ENCODE measurements at regions not wholly inside any gene's neighbourhood (a gene's known extent, or its start where the extent isn't known, plus 50 kb on each side); places are given as distances from the start of the nearest gene placed in this dataset.

GRCh38 chr10:36129051-36129450 is 487.0 kb upstream of the FZD8 start:
- Histone ChIP-seq H3K9ac (ENCODE audit: low read length) (no peak overlapping the region), H2AFZ (ENCODE audit: low read length) (no peak overlapping the region)
- no peak for TF ChIP-seq EZH2phosphoT487 (IDR thresholded peaks at IDR 0.05; ENCODE audit: low read length)
- no peak for TF ChIP-seq CTCF (IDR thresholded peaks at IDR 0.05; ENCODE audit: low read length)
- no peak for TF ChIP-seq EZH2 (optimal IDR thresholded peaks at IDR 0.05; ENCODE audit: low read depth, low read length)

GRCh38 chr10:36126076-36126475 is 484.0 kb upstream of the FZD8 start:
- H3K4me3 ChIP-seq (ENCODE audit: low read length) = no peak overlapping the region
- no peak for DNase-seq
- H3K27ac ChIP-seq (ENCODE audit: low read length) = no peak overlapping the region

More at GRCh38 chr10:36129051-36129450, 487.0 kb upstream of the FZD8 start:
- Histone ChIP-seq H3K9me2 (replicated peaks; ENCODE audit: insufficient read depth, low read length) (no peaks in the 10 kb centered on the region), H3K27me3 (replicated peaks; ENCODE audit: insufficient read depth, low read length) (no peaks in the 10 kb centered on the region), H3F3A (ENCODE audit: insufficient read depth, low read length) (no peaks in the 10 kb centered on the region), H3K27ac (ENCODE audit: low read length) (no peak overlapping the region), H3K36me3 (replicated peaks; ENCODE audit: insufficient read depth, low read length) (no peaks in the 10 kb centered on the region), H3K4me2 (ENCODE audit: low read depth, low read length) (no peak overlapping the region), H3K4me3 (ENCODE audit: low read length) (no peak overlapping the region), H3K79me2 (ENCODE audit: low read length) (no peaks in the 10 kb centered on the region), H3K9me3 (replicated peaks; ENCODE audit: insufficient read depth, low read length) (no peaks in the 10 kb centered on the region), H4K20me1 (ENCODE audit: insufficient read depth, low read length) (no peaks in the 10 kb centered on the region), H3K4me1 (ENCODE audit: low read length) (no peaks in the 10 kb centered on the region)
- DNase-seq = no peak

GRCh38 chr10:36119455-36119854 is 477.4 kb upstream of the FZD8 start:
- Histone ChIP-seq H3K4me1 (ENCODE audit: low read length) (no peaks in the 10 kb centered on the region), H3F3A (ENCODE audit: insufficient read depth, low read length) (no peaks in the 10 kb centered on the region), H3K27me3 (replicated peaks; ENCODE audit: insufficient read depth, low read length) (no peaks in the 10 kb centered on the region), H3K4me2 (ENCODE audit: low read depth, low read length) (no peak overlapping the region), H3K9me2 (replicated peaks; ENCODE audit: insufficient read depth, low read length) (no peaks in the 10 kb centered on the region), H2AFZ (ENCODE audit: low read length) (no peak overlapping the region), H3K9me3 (replicated peaks; ENCODE audit: insufficient read depth, low read length) (no peaks in the 10 kb centered on the region), H3K36me3 (replicated peaks; ENCODE audit: insufficient read depth, low read length) (no peaks in the 10 kb centered on the region), H3K27ac (ENCODE audit: low read length) (no peak overlapping the region), H3K79me2 (ENCODE audit: low read length) (no peaks in the 10 kb centered on the region), H4K20me1 (ENCODE audit: insufficient read depth, low read length) (no peaks in the 10 kb centered on the region), H3K4me3 (ENCODE audit: low read length) (no peak overlapping the region), H3K9ac (ENCODE audit: low read length) (no peak overlapping the region)
- DNase-seq = no peak
- no peak for TF ChIP-seq EZH2phosphoT487 (IDR thresholded peaks at IDR 0.05; ENCODE audit: low read length)
- TF ChIP-seq EZH2 (optimal IDR thresholded peaks at IDR 0.05; ENCODE audit: low read depth, low read length) = no peak
- TF ChIP-seq CTCF (IDR thresholded peaks at IDR 0.05; ENCODE audit: low read length) = no peak

More at GRCh38 chr10:36126076-36126475, 484.0 kb upstream of the FZD8 start:
- Histone ChIP-seq H3K27me3 (replicated peaks; ENCODE audit: insufficient read depth, low read length) (no peaks in the 10 kb centered on the region), H3K79me2 (ENCODE audit: low read length) (no peaks in the 10 kb centered on the region), H3K9me2 (replicated peaks; ENCODE audit: insufficient read depth, low read length) (no peaks in the 10 kb centered on the region), H3K9me3 (replicated peaks; ENCODE audit: insufficient read depth, low read length) (no peaks in the 10 kb centered on the region), H3K36me3 (replicated peaks; ENCODE audit: insufficient read depth, low read length) (no peaks in the 10 kb centered on the region), H3K4me2 (ENCODE audit: low read depth, low read length) (no peak overlapping the region), H3F3A (ENCODE audit: insufficient read depth, low read length) (no peaks in the 10 kb centered on the region), H3K9ac (ENCODE audit: low read length) (no peak overlapping the region), H2AFZ (ENCODE audit: low read length) (no peak overlapping the region), H3K4me1 (ENCODE audit: low read length) (no peaks in the 10 kb centered on the region), H4K20me1 (ENCODE audit: insufficient read depth, low read length) (no peaks in the 10 kb centered on the region)
- no peak for TF ChIP-seq EZH2 (optimal IDR thresholded peaks at IDR 0.05; ENCODE audit: low read depth, low read length)
- TF ChIP-seq EZH2phosphoT487 (IDR thresholded peaks at IDR 0.05; ENCODE audit: low read length) = no peak
- no peak for TF ChIP-seq CTCF (IDR thresholded peaks at IDR 0.05; ENCODE audit: low read length)

Data from MM.1S (cell line).